AG09309 (cell line): ENCODE measurements at regions not wholly inside any gene's neighbourhood (a gene's known extent, or its start where the extent isn't known, plus 50 kb on each side); places are given as distances from the start of the nearest gene placed in this dataset.

ENCODE experiments used
- DNase-seq: peaks from one replicate; pipeline ENCODE4 v3.0.0-alpha.2; 2010; ENCODE audit warnings: low read depth
- H3K4me3 ChIP-seq: 2 replicates; pipeline ENCODE4 v1.5.1; 2011; ENCODE audit warnings: mild to moderate bottlenecking, low read depth, low read length, moderate library complexity; ENCODE audit not compliant: control insufficient read depth
- CTCF ChIP-seq: IDR thresholded peaks from 2 replicates; pipeline ENCODE4 v1.5.1; 2011; ENCODE audit warnings: mild to moderate bottlenecking, low read depth, low read length, inconsistent platforms; ENCODE audit not compliant: insufficient read depth, control insufficient read depth; ENCODE audit errors: missing control alignments

GRCh38 chrX:121853762-121854613, 806.6 kb downstream of the GLUD2 start:
- no peak overlapping the region for H3K4me3 ChIP-seq
- DNase-seq, result no peak
- no peak for TF ChIP-seq CTCF

GRCh38 chrX:121854614-121854911, 807.2 kb downstream of the GLUD2 start:
- TF ChIP-seq CTCF, result no peak
- H3K4me3 ChIP-seq, result no peak overlapping the region
- DNase-seq, result no peak

- TF ChIP-seq CTCF, result no peak
- DNase-seq, result no peak
- no peak overlapping the region for H3K4me3 ChIP-seq
These were observed 811.6 kb downstream of the GLUD2 start for GRCh38 chrX:121858867-121859647.

- no peak overlapping the region for H3K4me3 ChIP-seq
- no peak for TF ChIP-seq CTCF
- no peak for DNase-seq
These were observed 816.6 kb downstream of the GLUD2 start for GRCh38 chrX:121863976-121864375.

GRCh38 chrX:121864561-121864960, 817.2 kb downstream of the GLUD2 start:
- H3K4me3 ChIP-seq, result no peak overlapping the region
- no peak for TF ChIP-seq CTCF
- DNase-seq, result no peak

- no peak for DNase-seq
- TF ChIP-seq CTCF, result no peak
- H3K4me3 ChIP-seq, result no peak overlapping the region
These were observed 822.6 kb downstream of the GLUD2 start for GRCh38 chrX:121869876-121870477.
